Fibroblast of the aortic adventitia (primary cell): ENCODE measurements at regions not wholly inside any gene's neighbourhood (a gene's known extent, or its start where the extent isn't known, plus 50 kb on each side); places are given as distances from the start of the nearest gene placed in this dataset.

Experiments
- DNase-seq: peaks from one replicate; pipeline ENCODE4 v3.0.0-alpha.2; 2010; ENCODE audit warnings: low read depth
- H3K4me3 ChIP-seq: 2 replicates; pipeline ENCODE4 v1.5.1; 2011; ENCODE audit warnings: low read depth, mild to moderate bottlenecking, control low read depth, low read length, moderate library complexity
- CTCF ChIP-seq: IDR thresholded peaks from 2 replicates; pipeline ENCODE4 v1.5.1; 2011; ENCODE audit warnings: mild to moderate bottlenecking, low read length, control low read depth, inconsistent platforms; ENCODE audit not compliant: insufficient read depth

- TF ChIP-seq CTCF, result no peak
- no peak overlapping the region for H3K4me3 ChIP-seq
- DNase-seq, result no peak
These were observed 383.7 kb upstream of the CFAP20DC start for GRCh38 chr3:59433546-59433945.

- peak; percentile 25 for DNase-seq
- TF ChIP-seq CTCF, result no peak
- H3K4me3 ChIP-seq, result no peak overlapping the region
These were observed 382.8 kb upstream of the CFAP20DC start for GRCh38 chr3:59432665-59433064.

- no peak for DNase-seq
These were observed 380.5 kb upstream of the CFAP20DC start for GRCh38 chr3:59430341-59430740.

GRCh38 chr3:59429198-59429597 lies 379.4 kb upstream of the CFAP20DC start:
- DNase-seq, result no peak
- TF ChIP-seq CTCF, result no peak
- no peak overlapping the region for H3K4me3 ChIP-seq

More at GRCh38 chr3:59430341-59430740, 380.5 kb upstream of the CFAP20DC start:
- TF ChIP-seq CTCF, result no peak
- no peak overlapping the region for H3K4me3 ChIP-seq

- TF ChIP-seq CTCF, result no peak
- no peak overlapping the region for H3K4me3 ChIP-seq
- DNase-seq, result peak; percentile 60
These were observed 377.2 kb upstream of the CFAP20DC start for GRCh38 chr3:59426821-59427565.

GRCh38 chr3:59425942-59426341 lies 376.1 kb upstream of the CFAP20DC start:
- no peak overlapping the region for H3K4me3 ChIP-seq
- TF ChIP-seq CTCF, result no peak
- DNase-seq, result no peak

- no peak for TF ChIP-seq CTCF
- DNase-seq, result peak; percentile 82
- H3K4me3 ChIP-seq, result no peak overlapping the region
These were observed 375.5 kb upstream of the CFAP20DC start for GRCh38 chr3:59425371-59425770.
